Astrocyte (in vitro differentiated cells and primary cell): ENCODE measurements at regions not wholly inside any gene's neighbourhood (a gene's known extent, or its start where the extent isn't known, plus 50 kb on each side); places are given as distances from the start of the nearest gene placed in this dataset.

Experiments used
- DNase-seq: peaks from one replicate; pipeline ENCODE4 v3.0.0-alpha.2; 2010; ENCODE audit warnings: low read depth
- FAIRE-seq: peaks from 2 replicates; lab custom pipeline; 2011; peaks lifted over from hg19 to GRCh38; lab: Jason Lieb, UNC
- H2AFZ ChIP-seq: 2 replicates; pipeline ENCODE4 v1.6.0; 2012; ENCODE audit warnings: low read depth, low read length, inconsistent platforms
- H3K27ac ChIP-seq: 2 replicates; pipeline ENCODE4 v1.5.1; 2011; ENCODE audit warnings: low read depth, low read length, inconsistent platforms
- H3K27me3 ChIP-seq: 2 replicates; pipeline ENCODE4 v1.6.0; 2011; ENCODE audit warnings: low read length, inconsistent platforms; ENCODE audit not compliant: insufficient read depth
- H3K36me3 ChIP-seq: 2 replicates; pipeline ENCODE4 v1.5.1; 2011; ENCODE audit warnings: low read length, inconsistent platforms; ENCODE audit not compliant: insufficient read depth
- H3K4me1 ChIP-seq: 2 replicates; pipeline ENCODE4 v1.5.1; 2011; ENCODE audit warnings: low read length, inconsistent platforms; ENCODE audit not compliant: insufficient read depth
- H3K4me2 ChIP-seq: 2 replicates; pipeline ENCODE4 v1.6.0; 2012; ENCODE audit warnings: low read length, inconsistent platforms
- H3K4me3 ChIP-seq: 2 replicates; pipeline ENCODE4 v1.5.1; 2011; ENCODE audit warnings: low read depth, mild to moderate bottlenecking, low read length, inconsistent platforms; ENCODE audit not compliant: insufficient read depth
- H3K79me2 ChIP-seq: 2 replicates; pipeline ENCODE4 v1.6.0; 2012; ENCODE audit warnings: mild to moderate bottlenecking, low read length, inconsistent platforms; ENCODE audit not compliant: insufficient read depth
- H3K9ac ChIP-seq: 2 replicates; pipeline ENCODE4 v1.6.0; 2012; ENCODE audit warnings: mild to moderate bottlenecking, low read length, inconsistent platforms
- H3K9me3 ChIP-seq: 2 replicates; pipeline ENCODE4 v1.5.1; 2012; ENCODE audit warnings: low read depth, mild to moderate bottlenecking, low read length, inconsistent platforms; ENCODE audit not compliant: insufficient read depth
- H4K20me1 ChIP-seq: 2 replicates; pipeline ENCODE4 v1.6.0; 2012; ENCODE audit warnings: low read length, inconsistent platforms; ENCODE audit not compliant: insufficient read depth
- H3K27ac Mint-ChIP-seq: one replicate; pipeline ENCODE4 v1.8.0; 2021; ENCODE audit warnings: mild to moderate bottlenecking, mixed read lengths; ENCODE audit not compliant: unreplicated experiment
- H3K27me3 Mint-ChIP-seq: one replicate; pipeline ENCODE4 v1.8.0; 2021; ENCODE audit warnings: low read depth, mixed read lengths; ENCODE audit not compliant: unreplicated experiment
- H3K36me3 Mint-ChIP-seq: one replicate; pipeline ENCODE4 v1.8.0; 2021; ENCODE audit warnings: low read depth, mixed read lengths; ENCODE audit not compliant: unreplicated experiment
- H3K4me1 Mint-ChIP-seq: one replicate; pipeline ENCODE4 v1.8.0; 2021; ENCODE audit warnings: low read depth, mixed read lengths; ENCODE audit not compliant: unreplicated experiment
- H3K4me3 Mint-ChIP-seq: one replicate; pipeline ENCODE4 v1.8.0; 2021; ENCODE audit warnings: mild to moderate bottlenecking, moderate library complexity, mixed read lengths; ENCODE audit not compliant: unreplicated experiment
- H3K9me3 Mint-ChIP-seq: one replicate; pipeline ENCODE4 v1.8.0; 2021; ENCODE audit warnings: mild to moderate bottlenecking, mixed read lengths; ENCODE audit not compliant: unreplicated experiment
- EZH2 ChIP-seq: IDR thresholded peaks from 2 replicates; pipeline ENCODE4 v1.6.1; 2012; ENCODE audit warnings: mild to moderate bottlenecking, low read length, inconsistent platforms; ENCODE audit not compliant: insufficient read depth
- TF ChIP-seq, protein P1 (sequence below): IDR thresholded peaks from 2 replicates; pipeline ENCODE4 v1.5.1; 2011; ENCODE audit warnings: low read depth, mild to moderate bottlenecking, inconsistent platforms, low read length, moderate library complexity; ENCODE audit not compliant: insufficient read depth

DNA sequence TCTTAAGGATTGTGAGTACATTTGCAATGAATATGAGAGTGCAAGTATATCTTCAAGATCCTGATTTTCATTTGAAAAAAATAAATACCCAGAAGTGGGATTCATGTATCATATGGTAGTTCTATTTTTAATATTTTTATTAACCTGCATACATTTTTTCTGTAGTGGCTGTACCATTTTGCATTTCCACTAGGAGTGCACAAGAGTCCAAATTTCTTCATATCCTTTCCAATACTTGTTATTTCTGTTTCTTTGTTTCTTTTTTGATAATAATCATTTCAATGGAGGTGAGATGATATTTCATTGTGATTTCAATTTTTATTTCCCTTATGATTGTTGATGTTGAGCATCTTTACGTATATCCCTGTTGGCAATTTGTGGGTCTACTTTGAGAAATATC, 759.8 kb upstream of the CNTN5 start:
- Histone ChIP-seq H3K4me1 (no peaks in the 10 kb centered on the region), H2AFZ (no peak overlapping the region), H3K9me3 (no peaks in the 10 kb centered on the region), H3K36me3 (no peaks in the 10 kb centered on the region), H3K27me3 (no peaks in the 10 kb centered on the region), H3K9ac (no peak overlapping the region), H3K27ac (no peak overlapping the region), H4K20me1 (no peaks in the 10 kb centered on the region), H3K79me2 (no peaks in the 10 kb centered on the region), H3K4me3 (no peak overlapping the region), H3K4me2 (no peak overlapping the region)
- Mint-ChIP-seq H3K36me3 (no peaks in the 10 kb centered on the region), H3K4me3 (no peak overlapping the region), H3K27ac (no peak overlapping the region), H3K9me3 (no peaks in the 10 kb centered on the region), H3K27me3 (no peaks in the 10 kb centered on the region), H3K4me1 (no peaks in the 10 kb centered on the region)
- DNase-seq (no peak), FAIRE-seq (no peak)
- no peak for TF ChIP-seq EZH2
- TF ChIP-seq, protein P1, sequence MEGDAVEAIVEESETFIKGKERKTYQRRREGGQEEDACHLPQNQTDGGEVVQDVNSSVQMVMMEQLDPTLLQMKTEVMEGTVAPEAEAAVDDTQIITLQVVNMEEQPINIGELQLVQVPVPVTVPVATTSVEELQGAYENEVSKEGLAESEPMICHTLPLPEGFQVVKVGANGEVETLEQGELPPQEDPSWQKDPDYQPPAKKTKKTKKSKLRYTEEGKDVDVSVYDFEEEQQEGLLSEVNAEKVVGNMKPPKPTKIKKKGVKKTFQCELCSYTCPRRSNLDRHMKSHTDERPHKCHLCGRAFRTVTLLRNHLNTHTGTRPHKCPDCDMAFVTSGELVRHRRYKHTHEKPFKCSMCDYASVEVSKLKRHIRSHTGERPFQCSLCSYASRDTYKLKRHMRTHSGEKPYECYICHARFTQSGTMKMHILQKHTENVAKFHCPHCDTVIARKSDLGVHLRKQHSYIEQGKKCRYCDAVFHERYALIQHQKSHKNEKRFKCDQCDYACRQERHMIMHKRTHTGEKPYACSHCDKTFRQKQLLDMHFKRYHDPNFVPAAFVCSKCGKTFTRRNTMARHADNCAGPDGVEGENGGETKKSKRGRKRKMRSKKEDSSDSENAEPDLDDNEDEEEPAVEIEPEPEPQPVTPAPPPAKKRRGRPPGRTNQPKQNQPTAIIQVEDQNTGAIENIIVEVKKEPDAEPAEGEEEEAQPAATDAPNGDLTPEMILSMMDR = peak; percentile 14

DNA sequence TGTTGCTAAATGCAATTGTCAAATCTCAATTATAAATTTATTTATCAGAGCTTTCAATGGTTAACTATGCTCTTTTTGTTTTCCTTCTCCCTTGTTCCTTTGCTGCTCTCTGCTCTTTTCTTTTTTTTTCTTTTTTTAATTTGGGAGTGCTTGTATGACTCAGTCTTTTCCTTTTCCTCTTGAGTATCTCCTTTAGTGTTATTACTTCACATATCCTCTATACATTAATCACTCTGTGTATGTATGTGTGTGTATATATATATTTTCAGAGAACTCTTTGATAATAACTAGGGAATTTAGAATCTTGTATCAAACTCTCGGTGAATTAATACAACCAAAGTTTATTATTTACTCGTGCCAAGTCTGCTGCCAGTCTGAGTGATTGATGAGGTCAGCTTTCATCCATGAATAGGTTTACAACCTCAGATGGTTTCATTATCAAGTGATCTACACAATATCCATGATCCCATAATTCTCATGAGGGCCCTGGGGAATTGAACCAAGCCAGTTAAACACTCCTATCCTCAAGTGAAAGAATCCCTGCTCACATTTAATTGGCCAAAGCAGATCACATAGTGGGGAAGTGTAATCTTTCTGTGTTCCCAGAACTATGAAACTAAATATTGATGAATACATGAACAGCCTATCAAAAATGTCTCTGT, 743.4 kb upstream of the CNTN5 start:
- H4K20me1 ChIP-seq = no peaks in the 10 kb centered on the region
- peak overlapping the region; percentile 8 for H3K27ac Mint-ChIP-seq
- H3K9ac ChIP-seq = no peak overlapping the region
- no peak overlapping the region for H3K4me3 ChIP-seq
- H3K4me3 Mint-ChIP-seq = no peak overlapping the region
- no peak for DNase-seq
- H3K36me3 Mint-ChIP-seq = no peaks in the 10 kb centered on the region
- H3K4me2 ChIP-seq = no peak overlapping the region
- H3K9me3 ChIP-seq = no peaks in the 10 kb centered on the region
- no peak overlapping the region for H3K27ac ChIP-seq
- TF ChIP-seq, protein P1 = no peak
- no peak for TF ChIP-seq EZH2
- no peaks in the 10 kb centered on the region for H3K79me2 ChIP-seq
- no peaks in the 10 kb centered on the region for H3K27me3 ChIP-seq
- no peak overlapping the region for H2AFZ ChIP-seq
- H3K4me1 Mint-ChIP-seq = no peaks in the 10 kb centered on the region
- H3K9me3 Mint-ChIP-seq = no peaks in the 10 kb centered on the region
- H3K27me3 Mint-ChIP-seq = no peaks in the 10 kb centered on the region
- H3K4me1 ChIP-seq = no peaks in the 10 kb centered on the region
- FAIRE-seq = no peak
- no peaks in the 10 kb centered on the region for H3K36me3 ChIP-seq

DNA sequence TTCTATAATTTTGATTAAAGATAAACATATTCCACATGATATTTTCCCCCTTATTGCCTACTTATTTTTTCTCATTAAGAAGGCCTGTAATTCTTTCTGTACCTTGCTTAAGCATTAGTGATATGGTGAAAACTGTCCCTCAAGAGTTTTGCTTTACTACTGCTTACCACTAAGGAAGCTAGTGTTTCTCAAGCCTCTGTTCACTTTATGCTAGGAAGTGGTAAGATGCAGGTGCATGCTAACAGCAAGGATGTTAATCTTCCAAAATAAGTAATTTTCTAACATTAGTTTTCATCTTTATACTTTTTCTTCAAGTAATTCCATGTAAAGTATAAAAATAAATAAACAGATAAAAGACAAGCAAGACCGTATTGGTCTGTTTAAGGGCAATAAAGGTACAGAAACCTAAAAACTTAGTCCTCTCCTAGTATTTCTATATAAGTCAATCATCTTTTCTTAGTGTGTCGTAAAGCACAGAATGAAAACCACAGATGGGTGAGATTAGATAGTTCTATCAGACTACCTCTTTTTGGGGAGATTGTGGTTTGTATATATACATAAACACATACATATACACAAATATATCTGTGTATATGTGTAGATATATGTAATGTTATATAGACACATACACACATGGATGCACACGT, 731.0 kb upstream of the CNTN5 start:
- Histone ChIP-seq H3K4me1 (no peaks in the 10 kb centered on the region), H3K4me2 (no peak overlapping the region), H3K36me3 (no peaks in the 10 kb centered on the region), H4K20me1 (no peaks in the 10 kb centered on the region), H3K27me3 (no peaks in the 10 kb centered on the region), H3K4me3 (no peak overlapping the region), H3K79me2 (no peaks in the 10 kb centered on the region), H2AFZ (no peak overlapping the region), H3K27ac (no peak overlapping the region), H3K9me3 (no peaks in the 10 kb centered on the region), H3K9ac (no peak overlapping the region)
- Mint-ChIP-seq H3K4me1 (no peaks in the 10 kb centered on the region), H3K36me3 (no peaks in the 10 kb centered on the region), H3K27ac (no peak overlapping the region), H3K9me3 (no peaks in the 10 kb centered on the region), H3K4me3 (no peak overlapping the region), H3K27me3 (no peaks in the 10 kb centered on the region)
- no peak for TF ChIP-seq EZH2
- TF ChIP-seq, protein P1 = no peak
- FAIRE-seq (no peak), DNase-seq (no peak)
